Small intestine (tissue), 7 donors: ENCODE measurements at regions not wholly inside any gene's neighbourhood (a gene's known extent, or its start where the extent isn't known, plus 50 kb on each side); places are given as distances from the start of the nearest gene placed in this dataset.

Source experiments
- DNase-seq, 2 donors: peaks; one replicate each; pipeline versions ENCODE4 v3.0.0 to v3.0.0-alpha.2; 2013
- FAIRE-seq: peaks from 2 replicates; lab custom pipeline; 2012; peaks lifted over from hg19 to GRCh38; lab: Jason Lieb, UNC
- H3K27ac ChIP-seq, 3 donors: one replicate each; pipeline ENCODE4 v1.5.1; 2013; ENCODE audit warnings: low read length in 2 of 3, mild to moderate bottlenecking in 2 of 3, control low read depth in 1 of 3, inconsistent platforms in 1 of 3, low read depth in 1 of 3, moderate library complexity in 1 of 3
- H3K27me3 ChIP-seq, 3 donors: one replicate each; pipeline ENCODE4 v1.6.1; 2013; ENCODE audit warnings: low read length in 3 of 3, inconsistent platforms in 1 of 3; ENCODE audit not compliant: control insufficient read depth in 3 of 3, insufficient read depth in 3 of 3
- H3K36me3 ChIP-seq, 3 donors: one replicate each; pipeline ENCODE4 v1.6.1; 2013; ENCODE audit warnings: low read length in 3 of 3, inconsistent platforms in 1 of 3, low read depth in 1 of 3, mild to moderate bottlenecking in 1 of 3, moderate library complexity in 1 of 3; ENCODE audit not compliant: control insufficient read depth in 3 of 3, insufficient read depth in 2 of 3
- H3K4me1 ChIP-seq, 3 donors: one replicate each; pipeline ENCODE4 v1.6.1; 2013; ENCODE audit warnings: low read length in 2 of 3, inconsistent platforms in 1 of 3, low read depth in 1 of 3, mild to moderate bottlenecking in 1 of 3, moderate library complexity in 1 of 3; ENCODE audit not compliant: control insufficient read depth in 3 of 3, insufficient read depth in 2 of 3
- H3K4me3 ChIP-seq, 3 donors: one replicate each; pipeline ENCODE4 v1.5.1; 2013; ENCODE audit warnings: low read length in 3 of 3, control low read depth in 1 of 3, inconsistent platforms in 1 of 3, low read depth in 1 of 3, mild to moderate bottlenecking in 1 of 3, moderate library complexity in 1 of 3
- H3K9me3 ChIP-seq, 2 donors: one replicate each; pipeline ENCODE4 v1.6.1; 2013; ENCODE audit warnings: low read depth in 1 of 2, low read length in 1 of 2; ENCODE audit not compliant: control insufficient read depth in 2 of 2, insufficient read depth in 1 of 2
- WGBS, 3 donors: extraction: QIAGEN DNeasy Blood & Tissue Kit; methylation state at CpG; one replicate each; pipeline ENCODE4 v1.1.7; 2013; 5-methylcytosine and 5-hydroxymethylcytosine counted together
- donor health status: healthy with polysubstance abuse.
- donor health status: control.
- donor health status: control.
- donor health status: Bipolar disorder and iron deficiency.
- donor health status: healthy.

GRCh38 chr1:55670331-55671082 is 455.3 kb upstream of the USP24 start:
- Histone ChIP-seq H3K4me3 (no peak overlapping the region), H3K27ac (peak overlapping the region in 1 of 3 donors; percentile 36), H3K4me1 (no peaks in the 10 kb centered on the region), H3K9me3 (no peaks in the 10 kb centered on the region), H3K36me3 (no peaks in the 10 kb centered on the region), H3K27me3 (peaks cover 0 to 5% (median 0%) of the 10 kb centered on the region in 3 donors)
- no peak for FAIRE-seq
- WGBS, 3 donors: 50 to 59% (median 51%) methylated on average over 5 of the region's 5 CpGs
- DNase-seq: peak in 1 of 2 donors; percentile 13

GRCh38 chr1:55669293-55669692 is 454.1 kb upstream of the USP24 start:
- 56 to 60% (median 58%) methylated on average over 3 of the region's 3 CpGs for WGBS, 3 donors

GRCh38 chr1:55662875-55663274 is 447.7 kb upstream of the USP24 start:
- H3K4me1 ChIP-seq: no peaks in the 10 kb centered on the region
- H3K4me3 ChIP-seq: no peak overlapping the region
- no peaks in the 10 kb centered on the region for H3K36me3 ChIP-seq
- no peak overlapping the region for H3K27ac ChIP-seq
- 85 to 87% (median 86%) methylated on average over 3 of the region's 3 CpGs for WGBS, 3 donors
- FAIRE-seq (peak; percentile 59), DNase-seq (no peak)
- no peaks in the 10 kb centered on the region for H3K27me3 ChIP-seq
- no peaks in the 10 kb centered on the region for H3K9me3 ChIP-seq

More at GRCh38 chr1:55669293-55669692, 454.1 kb upstream of the USP24 start:
- Histone ChIP-seq H3K4me3 (no peak overlapping the region), H3K4me1 (no peaks in the 10 kb centered on the region), H3K27me3 (peaks cover 0 to 5% (median 0%) of the 10 kb centered on the region in 3 donors), H3K9me3 (no peaks in the 10 kb centered on the region), H3K27ac (no peak overlapping the region), H3K36me3 (no peaks in the 10 kb centered on the region)
- no peak for DNase-seq
- FAIRE-seq: no peak

- DNase-seq: no peak
- no peaks in the 10 kb centered on the region for H3K27me3 ChIP-seq
- no peaks in the 10 kb centered on the region for H3K36me3 ChIP-seq
- no peaks in the 10 kb centered on the region for H3K4me1 ChIP-seq
- no peak for FAIRE-seq
- WGBS, 3 donors: 16 to 60% (median 30%) methylated on average over 2 of the region's 2 CpGs
- no peak overlapping the region for H3K27ac ChIP-seq
- no peak overlapping the region for H3K4me3 ChIP-seq
- H3K9me3 ChIP-seq: no peaks in the 10 kb centered on the region
Measured at GRCh38 chr1:55658917-55659316, 443.8 kb upstream of the USP24 start.

- H3K27me3 ChIP-seq: no peaks in the 10 kb centered on the region
- WGBS, 3 donors: 57 to 80% (median 77%) methylated on average over 4 of the region's 4 CpGs
- FAIRE-seq (no peak), DNase-seq (no peak)
- H3K9me3 ChIP-seq: no peaks in the 10 kb centered on the region
- no peaks in the 10 kb centered on the region for H3K4me1 ChIP-seq
- H3K27ac ChIP-seq: no peak overlapping the region
- H3K4me3 ChIP-seq: no peak overlapping the region
- H3K36me3 ChIP-seq: no peaks in the 10 kb centered on the region
Measured at GRCh38 chr1:55654750-55655149, 439.6 kb upstream of the USP24 start.

- no peaks in the 10 kb centered on the region for H3K9me3 ChIP-seq
- H3K4me1 ChIP-seq: no peaks in the 10 kb centered on the region
- no peak for FAIRE-seq
- H3K27ac ChIP-seq: no peak overlapping the region
- H3K4me3 ChIP-seq: no peak overlapping the region
- H3K36me3 ChIP-seq: no peaks in the 10 kb centered on the region
- no peak for DNase-seq
- H3K27me3 ChIP-seq: no peaks in the 10 kb centered on the region
Measured at GRCh38 chr1:55654171-55654570, 439.0 kb upstream of the USP24 start.

- FAIRE-seq: no peak
- Histone ChIP-seq H3K36me3 (no peaks in the 10 kb centered on the region), H3K27ac (no peak overlapping the region), H3K4me3 (no peak overlapping the region), H3K9me3 (no peaks in the 10 kb centered on the region), H3K4me1 (no peaks in the 10 kb centered on the region), H3K27me3 (no peaks in the 10 kb centered on the region)
- no peak for DNase-seq
- 54 to 57% (median 55%) methylated on average over 3 of the region's 3 CpGs for WGBS, 3 donors
Measured at GRCh38 chr1:55650444-55650843, 435.3 kb upstream of the USP24 start.

GRCh38 chr1:55646181-55646580 is 431.0 kb upstream of the USP24 start:
- DNase-seq (no peak), FAIRE-seq (no peak)
- no peaks in the 10 kb centered on the region for H3K4me1 ChIP-seq
- H3K27me3 ChIP-seq: peaks cover 0 to 2% (median 0%) of the 10 kb centered on the region in 3 donors
- H3K4me3 ChIP-seq: no peak overlapping the region
- 81 to 93% (median 89%) methylated on average over 1 of the region's 1 CpG for WGBS, 3 donors
- no peaks in the 10 kb centered on the region for H3K9me3 ChIP-seq
- H3K36me3 ChIP-seq: no peaks in the 10 kb centered on the region
- no peak overlapping the region for H3K27ac ChIP-seq

GRCh38 chr1:55645270-55645669 is 430.1 kb upstream of the USP24 start:
- Histone ChIP-seq H3K4me3 (no peak overlapping the region), H3K27ac (no peak overlapping the region), H3K9me3 (no peaks in the 10 kb centered on the region), H3K36me3 (no peaks in the 10 kb centered on the region), H3K4me1 (no peaks in the 10 kb centered on the region), H3K27me3 (peaks cover 0 to 2% (median 0%) of the 10 kb centered on the region in 3 donors)
- DNase-seq: no peak
- 86 to 93% (median 91%) methylated on average over 5 of the region's 5 CpGs for WGBS, 3 donors
- no peak for FAIRE-seq
